ENCODE measurements at regions not wholly inside any gene's neighbourhood (a gene's known extent, or its start where the extent isn't known, plus 50 kb on each side); places are given as distances from the start of the nearest gene placed in this dataset.

- no peak for TF ChIP-seq CTCF (IDR thresholded peaks at IDR 0.05; ENCODE audit: insufficient read depth, low read length, poor library complexity, severe bottlenecking)
- TF ChIP-seq EZH2phosphoT487 (conservative IDR thresholded peaks at IDR 0.05; ENCODE audit: low read length) = no peak
Observed at GRCh38 chr21:27077501-27077900, 110.6 kb upstream of the ADAMTS5 start.
